ENCODE measurements at regions not wholly inside any gene's neighbourhood (a gene's known extent, or its start where the extent isn't known, plus 50 kb on each side); places are given as distances from the start of the nearest gene placed in this dataset.

- no peak for DNase-seq
- no peak overlapping the region for H3K27ac ChIP-seq (ENCODE audit: low read length)
- no peaks in the 10 kb centered on the region for H4K20me1 ChIP-seq (ENCODE audit: insufficient read depth, low read length)
- no peak overlapping the region for H3K9ac ChIP-seq (ENCODE audit: low read length)
- H3K4me3 ChIP-seq (ENCODE audit: low read length) = no peak overlapping the region
- TF ChIP-seq CTCF (IDR thresholded peaks at IDR 0.05; ENCODE audit: low read length) (no peak), EZH2 (optimal IDR thresholded peaks at IDR 0.05; ENCODE audit: low read depth, low read length) (no peak), EZH2phosphoT487 (IDR thresholded peaks at IDR 0.05; ENCODE audit: low read length) (no peak)
- H3K9me3 ChIP-seq (replicated peaks; ENCODE audit: insufficient read depth, low read length) = no peaks in the 10 kb centered on the region
- no peaks in the 10 kb centered on the region for H3K36me3 ChIP-seq (replicated peaks; ENCODE audit: insufficient read depth, low read length)
- no peaks in the 10 kb centered on the region for H3F3A ChIP-seq (ENCODE audit: insufficient read depth, low read length)
- H3K4me1 ChIP-seq (ENCODE audit: low read length) = no peaks in the 10 kb centered on the region
- H3K27me3 ChIP-seq (replicated peaks; ENCODE audit: insufficient read depth, low read length) = no peaks in the 10 kb centered on the region
- H3K79me2 ChIP-seq (ENCODE audit: low read length) = no peaks in the 10 kb centered on the region
- H2AFZ ChIP-seq (ENCODE audit: low read length) = no peak overlapping the region
- H3K9me2 ChIP-seq (replicated peaks; ENCODE audit: insufficient read depth, low read length) = no peaks in the 10 kb centered on the region
- no peak overlapping the region for H3K4me2 ChIP-seq (ENCODE audit: low read depth, low read length)
Observed at GRCh38 chr3:168736202-168736601, 640.5 kb upstream of the GOLIM4 start.

- Histone ChIP-seq H3K9me3 (replicated peaks; ENCODE audit: insufficient read depth, low read length) (no peaks in the 10 kb centered on the region), H3K4me1 (ENCODE audit: low read length) (no peaks in the 10 kb centered on the region), H3K9me2 (replicated peaks; ENCODE audit: insufficient read depth, low read length) (no peaks in the 10 kb centered on the region), H2AFZ (ENCODE audit: low read length) (no peak overlapping the region), H3K36me3 (replicated peaks; ENCODE audit: insufficient read depth, low read length) (no peaks in the 10 kb centered on the region), H3K27me3 (replicated peaks; ENCODE audit: insufficient read depth, low read length) (no peaks in the 10 kb centered on the region), H4K20me1 (ENCODE audit: insufficient read depth, low read length) (no peaks in the 10 kb centered on the region), H3F3A (ENCODE audit: insufficient read depth, low read length) (no peaks in the 10 kb centered on the region), H3K4me3 (ENCODE audit: low read length) (no peak overlapping the region), H3K79me2 (ENCODE audit: low read length) (no peaks in the 10 kb centered on the region), H3K27ac (ENCODE audit: low read length) (no peak overlapping the region), H3K4me2 (ENCODE audit: low read depth, low read length) (no peak overlapping the region), H3K9ac (ENCODE audit: low read length) (no peak overlapping the region)
- no peak for TF ChIP-seq CTCF (IDR thresholded peaks at IDR 0.05; ENCODE audit: low read length)
- no peak for TF ChIP-seq EZH2phosphoT487 (IDR thresholded peaks at IDR 0.05; ENCODE audit: low read length)
- no peak for TF ChIP-seq EZH2 (optimal IDR thresholded peaks at IDR 0.05; ENCODE audit: low read depth, low read length)
- DNase-seq = no peak
Observed at GRCh38 chr3:168730073-168730472, 634.3 kb upstream of the GOLIM4 start.

GRCh38 chr3:168722091-168722490 is 626.4 kb upstream of the GOLIM4 start:
- H3K36me3 ChIP-seq (replicated peaks; ENCODE audit: insufficient read depth, low read length) = no peaks in the 10 kb centered on the region
- H3K9me3 ChIP-seq (replicated peaks; ENCODE audit: insufficient read depth, low read length) = no peaks in the 10 kb centered on the region
- no peak for DNase-seq
- H3K27ac ChIP-seq (ENCODE audit: low read length) = no peak overlapping the region
- H2AFZ ChIP-seq (ENCODE audit: low read length) = no peak overlapping the region
- no peak overlapping the region for H3K9ac ChIP-seq (ENCODE audit: low read length)
- no peaks in the 10 kb centered on the region for H4K20me1 ChIP-seq (ENCODE audit: insufficient read depth, low read length)
- H3K4me3 ChIP-seq (ENCODE audit: low read length) = no peak overlapping the region
- H3K27me3 ChIP-seq (replicated peaks; ENCODE audit: insufficient read depth, low read length) = peaks cover 2% of the 10 kb centered on the region; the same call in 1 of the 2 replicates
- no peaks in the 10 kb centered on the region for H3K9me2 ChIP-seq (replicated peaks; ENCODE audit: insufficient read depth, low read length)
- H3F3A ChIP-seq (ENCODE audit: insufficient read depth, low read length) = no peaks in the 10 kb centered on the region
- TF ChIP-seq EZH2phosphoT487 (IDR thresholded peaks at IDR 0.05; ENCODE audit: low read length) (no peak), EZH2 (optimal IDR thresholded peaks at IDR 0.05; ENCODE audit: low read depth, low read length) (no peak), CTCF (IDR thresholded peaks at IDR 0.05; ENCODE audit: low read length) (no peak)
- H3K79me2 ChIP-seq (ENCODE audit: low read length) = no peaks in the 10 kb centered on the region
- H3K4me1 ChIP-seq (ENCODE audit: low read length) = no peaks in the 10 kb centered on the region
- no peak overlapping the region for H3K4me2 ChIP-seq (ENCODE audit: low read depth, low read length)

Measured in MM.1S (cell line).